GM21381 (cell line): ENCODE measurements at regions not wholly inside any gene's neighbourhood (a gene's known extent, or its start where the extent isn't known, plus 50 kb on each side); places are given as distances from the start of the nearest gene placed in this dataset.
A peak's percentile ranks its signal among the peaks of the same experiment; 100 is the strongest.

Experiments used
- ATAC-seq: cut with Tn5 transposase; IDR thresholded peaks from one replicate; pipeline ENCODE4 v1.9.1; 2021; ENCODE audit warnings: mild to moderate bottlenecking, moderate library complexity; ENCODE audit not compliant: unreplicated experiment

GRCh38 chr12:132439333-132439904 lies 50.5 kb upstream of the FBRSL1 start:
- ATAC-seq: no peak

GRCh38 chr12:132438726-132439125 lies 51.2 kb upstream of the FBRSL1 start:
- ATAC-seq: no peak

- ATAC-seq: no peak
Measured at GRCh38 chr12:132437943-132438700, 51.8 kb upstream of the FBRSL1 start.

GRCh38 chr12:132437252-132437932 lies 52.6 kb upstream of the FBRSL1 start:
- ATAC-seq: no peak

GRCh38 chr12:132436791-132437251 lies 53.1 kb upstream of the FBRSL1 start:
- ATAC-seq: no peak

- ATAC-seq: no peak
Measured at GRCh38 chr12:132435486-132436187, 54.3 kb upstream of the FBRSL1 start.

- ATAC-seq: no peak
Measured at GRCh38 chr12:132433641-132434395, 56.1 kb upstream of the FBRSL1 start.

GRCh38 chr12:132432721-132433577 lies 57.0 kb upstream of the FBRSL1 start:
- ATAC-seq: no peak

- ATAC-seq: no peak
Measured at GRCh38 chr12:132432126-132432705, 57.7 kb upstream of the FBRSL1 start.

GRCh38 chr12:132430838-132431774 lies 58.8 kb upstream of the FBRSL1 start:
- ATAC-seq: no peak

- peak; percentile 67 for ATAC-seq
Measured at GRCh38 chr12:132429946-132430643, 59.9 kb upstream of the FBRSL1 start.

- ATAC-seq: no peak
Measured at GRCh38 chr12:132429602-132429945, 60.4 kb upstream of the FBRSL1 start.

GRCh38 chr12:132428936-132429601 lies 60.9 kb upstream of the FBRSL1 start:
- ATAC-seq: no peak

- ATAC-seq: no peak
Measured at GRCh38 chr12:132427999-132428935, 61.7 kb upstream of the FBRSL1 start.

GRCh38 chr12:132427174-132427768 lies 62.7 kb upstream of the FBRSL1 start:
- no peak for ATAC-seq
